Vagina (tissue), 2 donors: ENCODE measurements at regions not wholly inside any gene's neighbourhood (a gene's known extent, or its start where the extent isn't known, plus 50 kb on each side); places are given as distances from the start of the nearest gene placed in this dataset.

ENCODE experiments used
- DNase-seq, 2 donors: peaks; one replicate each; pipeline ENCODE4 v3.0.0-alpha.2; 2017; ENCODE audit errors: extremely low spot score in 2 of 2
- H3K27ac ChIP-seq: fragments of 200-600 bp; sonication (generic); one replicate; pipeline ENCODE4 v1.5.1; 2019
- H3K27me3 ChIP-seq: fragments of 200-600 bp; sonication (generic); one replicate; pipeline ENCODE4 v1.5.1; 2019
- H3K36me3 ChIP-seq, 2 donors: fragments of 200-600 bp; sonication (generic); one replicate each; pipeline ENCODE4 v1.5.1; 2017 to 2019
- H3K4me1 ChIP-seq: fragments of 200-600 bp; sonication (generic); one replicate; pipeline ENCODE4 v1.5.1; 2019
- H3K4me3 ChIP-seq, 2 donors: fragments of 200-600 bp; sonication (generic); 1 replicate in 1 of 2; 2 replicates in 1 of 2; pipeline ENCODE4 v1.5.1; 2016 to 2019
- H3K9me3 ChIP-seq: fragments of 200-600 bp; sonication (generic); one replicate; pipeline ENCODE4 v1.5.1; 2019
- POLR2A ChIP-seq, 2 donors: fragments of 450-650 bp; IDR thresholded peaks; one replicate each; pipeline ENCODE4 v1.6.1; 2017; ENCODE audit warnings: antibody characterized with exemption in 2 of 2, mild to moderate bottlenecking in 2 of 2, moderate library complexity in 2 of 2
- POLR2AphosphoS5 ChIP-seq, 2 donors: sonication (generic); formaldehyde crosslinking; IDR thresholded peaks; one replicate each; pipeline ENCODE4 v1.9.0; 2017; ENCODE audit warnings: antibody characterized with exemption in 2 of 2, mild to moderate bottlenecking in 2 of 2, low read depth in 1 of 2; ENCODE audit not compliant: insufficient read depth in 1 of 2
- intact Hi-C: fragments of 100-400 bp; cut with DNase I; formaldehyde crosslinking; loops from one replicate; pipeline ENCODE4 v1.15.1; 2023
- TF ChIP-seq, protein P1 (sequence below), 3 experiments: fragments of 450-650 bp in 2 of 3; fragments of 200-600 bp in 1 of 3; sonication (generic) in 1 of 3; IDR thresholded peaks; one replicate each; pipeline ENCODE4 v1.5.1; 2017 to 2019; ENCODE audit warnings: antibody characterized with exemption in 3 of 3, mild to moderate bottlenecking in 2 of 3, moderate library complexity in 2 of 3

GRCh38 chr7:69395061-69395714, 203.1 kb upstream of the AUTS2 start:
- peaks cover 8% of the 10 kb centered on the region for H3K4me1 ChIP-seq
- H3K27me3 ChIP-seq, result no peaks in the 10 kb centered on the region
- intact Hi-C loops, result no loop called here
- DNase-seq, result no peak
- no peaks in the 10 kb centered on the region for H3K9me3 ChIP-seq
- H3K4me3 ChIP-seq, result no peak overlapping the region
- H3K27ac ChIP-seq, result no peak overlapping the region
- TF ChIP-seq, protein P1, sequence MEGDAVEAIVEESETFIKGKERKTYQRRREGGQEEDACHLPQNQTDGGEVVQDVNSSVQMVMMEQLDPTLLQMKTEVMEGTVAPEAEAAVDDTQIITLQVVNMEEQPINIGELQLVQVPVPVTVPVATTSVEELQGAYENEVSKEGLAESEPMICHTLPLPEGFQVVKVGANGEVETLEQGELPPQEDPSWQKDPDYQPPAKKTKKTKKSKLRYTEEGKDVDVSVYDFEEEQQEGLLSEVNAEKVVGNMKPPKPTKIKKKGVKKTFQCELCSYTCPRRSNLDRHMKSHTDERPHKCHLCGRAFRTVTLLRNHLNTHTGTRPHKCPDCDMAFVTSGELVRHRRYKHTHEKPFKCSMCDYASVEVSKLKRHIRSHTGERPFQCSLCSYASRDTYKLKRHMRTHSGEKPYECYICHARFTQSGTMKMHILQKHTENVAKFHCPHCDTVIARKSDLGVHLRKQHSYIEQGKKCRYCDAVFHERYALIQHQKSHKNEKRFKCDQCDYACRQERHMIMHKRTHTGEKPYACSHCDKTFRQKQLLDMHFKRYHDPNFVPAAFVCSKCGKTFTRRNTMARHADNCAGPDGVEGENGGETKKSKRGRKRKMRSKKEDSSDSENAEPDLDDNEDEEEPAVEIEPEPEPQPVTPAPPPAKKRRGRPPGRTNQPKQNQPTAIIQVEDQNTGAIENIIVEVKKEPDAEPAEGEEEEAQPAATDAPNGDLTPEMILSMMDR (IDR thresholded peaks at IDR 0.05), result no peak
- no peak for TF ChIP-seq POLR2A (IDR thresholded peaks at IDR 0.05)
- TF ChIP-seq POLR2AphosphoS5 (IDR thresholded peaks at IDR 0.05; ENCODE audit: insufficient read depth in 1 of 2, low read depth in 1 of 2), result no peak
- no peaks in the 10 kb centered on the region for H3K36me3 ChIP-seq

- TF ChIP-seq, protein P1 (IDR thresholded peaks at IDR 0.05), result no peak
- TF ChIP-seq POLR2AphosphoS5 (IDR thresholded peaks at IDR 0.05; ENCODE audit: insufficient read depth in 1 of 2, low read depth in 1 of 2) (no peak), POLR2A (IDR thresholded peaks at IDR 0.05) (no peak)
- Histone ChIP-seq H3K4me1 (peaks cover 8% of the 10 kb centered on the region), H3K27ac (no peak overlapping the region), H3K36me3 (no peaks in the 10 kb centered on the region), H3K4me3 (no peak overlapping the region), H3K9me3 (no peaks in the 10 kb centered on the region), H3K27me3 (no peaks in the 10 kb centered on the region)
- intact Hi-C loops, result no loop called here
- no peak for DNase-seq
These were observed 199.3 kb upstream of the AUTS2 start for GRCh38 chr7:69398986-69399385.

DNA sequence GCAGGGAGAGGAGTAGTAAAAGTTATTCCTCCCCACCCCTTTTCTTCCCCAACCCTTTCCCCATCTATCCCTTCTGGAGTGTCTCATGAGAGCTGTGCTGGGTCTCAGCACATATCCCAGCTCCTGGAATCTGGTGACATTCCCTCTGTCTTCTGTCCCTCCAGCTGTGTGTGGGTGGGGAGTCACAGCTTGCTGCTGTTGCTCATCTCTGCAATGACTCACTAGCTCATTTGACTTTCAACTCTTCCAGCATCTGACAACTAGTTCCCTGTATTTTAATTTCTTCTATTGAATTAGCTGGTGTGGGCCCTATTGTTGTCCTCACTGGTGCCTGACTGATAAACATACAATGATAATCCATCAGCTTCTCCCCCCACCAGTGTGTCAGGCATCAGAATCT, 198.9 kb upstream of the AUTS2 start:
- TF ChIP-seq POLR2AphosphoS5 (IDR thresholded peaks at IDR 0.05; ENCODE audit: insufficient read depth in 1 of 2, low read depth in 1 of 2) (no peak), POLR2A (IDR thresholded peaks at IDR 0.05) (no peak)
- TF ChIP-seq, protein P1 (IDR thresholded peaks at IDR 0.05), result no peak
- H3K36me3 ChIP-seq, result no peaks in the 10 kb centered on the region
- no peaks in the 10 kb centered on the region for H3K27me3 ChIP-seq
- H3K4me3 ChIP-seq, result no peak overlapping the region
- intact Hi-C loops, result no loop called here
- no peak for DNase-seq
- no peak overlapping the region for H3K27ac ChIP-seq
- H3K9me3 ChIP-seq, result no peaks in the 10 kb centered on the region
- H3K4me1 ChIP-seq, result peaks cover 8% of the 10 kb centered on the region

GRCh38 chr7:69402696-69403095, 195.6 kb upstream of the AUTS2 start:
- no peaks in the 10 kb centered on the region for H3K9me3 ChIP-seq
- no peaks in the 10 kb centered on the region for H3K4me1 ChIP-seq
- TF ChIP-seq POLR2AphosphoS5 (IDR thresholded peaks at IDR 0.05; ENCODE audit: insufficient read depth in 1 of 2, low read depth in 1 of 2), result no peak
- TF ChIP-seq POLR2A (IDR thresholded peaks at IDR 0.05), result no peak
- TF ChIP-seq, protein P1 (IDR thresholded peaks at IDR 0.05), result no peak
- no peak for DNase-seq
- intact Hi-C loops, result no loop called here
- H3K36me3 ChIP-seq, result no peaks in the 10 kb centered on the region
- no peak overlapping the region for H3K4me3 ChIP-seq
- no peaks in the 10 kb centered on the region for H3K27me3 ChIP-seq
- H3K27ac ChIP-seq, result no peak overlapping the region

GRCh38 chr7:69403169-69403568, 195.1 kb upstream of the AUTS2 start:
- Histone ChIP-seq H3K4me1 (no peaks in the 10 kb centered on the region), H3K27ac (no peak overlapping the region), H3K27me3 (no peaks in the 10 kb centered on the region), H3K9me3 (no peaks in the 10 kb centered on the region), H3K36me3 (no peaks in the 10 kb centered on the region), H3K4me3 (no peak overlapping the region)
- intact Hi-C loops, result no loop called here
- DNase-seq, result no peak
- no peak for TF ChIP-seq POLR2AphosphoS5 (IDR thresholded peaks at IDR 0.05; ENCODE audit: insufficient read depth in 1 of 2, low read depth in 1 of 2)
- no peak for TF ChIP-seq POLR2A (IDR thresholded peaks at IDR 0.05)
- TF ChIP-seq, protein P1 (IDR thresholded peaks at IDR 0.05), result no peak
